ENCODE measurements at regions not wholly inside any gene's neighbourhood (a gene's known extent, or its start where the extent isn't known, plus 50 kb on each side); places are given as distances from the start of the nearest gene placed in this dataset.

- no peak for TF ChIP-seq CTCF (IDR thresholded peaks at IDR 0.05; ENCODE audit: insufficient read depth, low read depth, low read length, missing control alignments)
- no peak for DNase-seq (ENCODE audit: low read depth)
- H3K4me3 ChIP-seq (ENCODE audit: low read depth, low read length) = no peak overlapping the region
Observed at GRCh38 chr9:17859987-17860386, 281.1 kb downstream of the SH3GL2 start.

- no peak for DNase-seq (ENCODE audit: low read depth)
- no peak overlapping the region for H3K4me3 ChIP-seq (ENCODE audit: low read depth, low read length)
- no peak for TF ChIP-seq CTCF (IDR thresholded peaks at IDR 0.05; ENCODE audit: insufficient read depth, low read depth, low read length, missing control alignments)
Observed at GRCh38 chr9:17862101-17862500, 283.2 kb downstream of the SH3GL2 start.

- TF ChIP-seq CTCF (IDR thresholded peaks at IDR 0.05; ENCODE audit: insufficient read depth, low read depth, low read length, missing control alignments) = no peak
Observed at GRCh38 chr9:17862629-17863028, 283.8 kb downstream of the SH3GL2 start.

DNA sequence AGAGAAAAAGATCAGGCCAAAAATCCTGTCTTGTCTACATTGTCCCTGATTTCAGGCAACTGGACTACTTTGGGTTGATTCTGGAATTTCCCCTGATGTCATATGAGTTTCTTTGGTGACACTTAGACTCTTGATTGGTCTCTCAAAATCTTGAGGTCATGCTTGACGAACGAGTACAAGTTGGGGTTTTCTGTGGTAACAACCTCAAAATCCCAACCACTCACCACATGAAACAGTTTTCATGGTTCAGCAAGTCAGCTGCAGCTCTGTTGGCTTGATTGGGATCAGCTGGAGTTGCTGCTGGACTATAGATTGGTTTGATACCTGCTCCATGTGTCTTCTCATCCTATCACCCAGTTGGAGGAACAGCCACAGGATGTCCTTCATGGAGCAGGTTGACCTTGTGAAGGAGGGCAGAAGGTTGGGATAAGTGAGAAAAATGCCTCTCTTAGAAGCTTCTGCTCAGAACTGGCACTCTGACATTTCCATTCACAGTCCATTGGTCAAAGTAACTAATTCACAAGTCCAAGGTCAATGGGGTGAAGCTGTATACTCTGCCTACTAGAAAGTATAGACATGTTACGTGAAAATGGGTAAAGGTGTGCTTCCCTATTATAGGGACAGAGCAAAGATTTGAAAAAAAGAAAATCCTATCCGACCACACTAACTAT is 284.5 kb downstream of the SH3GL2 start:
- DNase-seq (ENCODE audit: low read depth) = peak; percentile 87
- H3K4me3 ChIP-seq (ENCODE audit: low read depth, low read length) = no peak overlapping the region
- TF ChIP-seq CTCF (IDR thresholded peaks at IDR 0.05; ENCODE audit: insufficient read depth, low read depth, low read length, missing control alignments) = no peak

More at GRCh38 chr9:17862629-17863028, 283.8 kb downstream of the SH3GL2 start:
- DNase-seq (ENCODE audit: low read depth) = no peak
- H3K4me3 ChIP-seq (ENCODE audit: low read depth, low read length) = no peak overlapping the region

DNA sequence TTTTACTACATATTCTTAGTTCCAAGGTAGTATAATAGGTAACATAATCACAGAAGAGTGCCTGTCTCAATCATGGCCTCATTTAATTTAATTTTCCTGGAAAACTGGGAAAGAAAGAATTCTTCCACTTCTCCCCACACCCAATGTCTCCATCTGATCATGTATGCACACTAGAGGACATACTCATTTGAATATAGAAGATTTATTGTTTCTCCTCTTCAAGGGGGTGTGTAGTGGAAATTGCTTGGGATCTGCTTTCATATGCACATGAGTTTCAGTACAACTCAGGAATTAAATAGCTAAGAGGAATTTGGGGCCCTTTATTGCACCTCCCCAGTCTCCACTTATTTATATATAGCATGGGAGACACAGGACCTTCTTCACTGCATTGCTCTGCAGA is 285.1 kb downstream of the SH3GL2 start:
- no peak for TF ChIP-seq CTCF (IDR thresholded peaks at IDR 0.05; ENCODE audit: insufficient read depth, low read depth, low read length, missing control alignments)
- no peak overlapping the region for H3K4me3 ChIP-seq (ENCODE audit: low read depth, low read length)
- DNase-seq (ENCODE audit: low read depth) = no peak

DNA sequence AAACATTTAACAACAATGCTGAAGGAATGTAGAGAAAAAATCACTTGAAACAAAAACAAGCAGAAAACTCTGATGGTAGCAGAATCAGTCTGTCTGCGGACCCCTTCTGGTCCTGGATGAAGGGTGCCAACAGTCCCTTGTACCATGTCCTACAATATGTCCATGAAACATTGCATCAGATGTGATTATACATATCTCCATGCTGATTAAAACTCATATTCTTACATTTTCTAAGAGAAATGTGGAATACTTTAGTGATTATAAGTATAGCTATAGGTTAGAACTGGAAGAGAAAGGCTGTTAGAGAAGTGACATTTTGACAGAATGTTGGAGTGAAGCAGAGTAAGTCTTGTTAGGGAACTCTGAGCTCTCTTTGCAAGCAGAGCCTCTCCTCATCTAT is 286.1 kb downstream of the SH3GL2 start:
- no peak for TF ChIP-seq CTCF (IDR thresholded peaks at IDR 0.05; ENCODE audit: insufficient read depth, low read depth, low read length, missing control alignments)
- H3K4me3 ChIP-seq (ENCODE audit: low read depth, low read length) = no peak overlapping the region
- DNase-seq (ENCODE audit: low read depth) = no peak

DNA sequence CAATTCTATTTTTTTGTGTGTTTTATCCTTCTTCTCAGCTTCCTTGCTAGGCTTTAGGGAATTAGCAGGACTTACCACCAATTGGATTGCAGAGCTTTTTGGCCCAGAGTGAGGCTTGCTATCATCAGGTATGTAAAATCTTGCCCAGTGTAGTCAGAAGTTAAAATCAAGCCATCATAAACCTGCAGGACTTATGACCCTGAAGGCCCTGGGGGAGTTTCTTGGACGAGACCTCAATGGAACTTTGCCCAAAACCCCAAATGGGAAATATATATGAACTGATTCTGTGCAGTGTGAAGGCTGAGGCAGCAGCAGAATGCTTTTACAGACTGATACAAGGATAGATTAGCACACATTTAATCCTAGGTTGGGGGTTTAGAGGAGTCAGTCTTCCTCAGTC is 287.0 kb downstream of the SH3GL2 start:
- TF ChIP-seq CTCF (IDR thresholded peaks at IDR 0.05; ENCODE audit: insufficient read depth, low read depth, low read length, missing control alignments) = no peak
- no peak for DNase-seq (ENCODE audit: low read depth)
- H3K4me3 ChIP-seq (ENCODE audit: low read depth, low read length) = no peak overlapping the region
